BLaER1 treated with 17β-estradiol and CSF1 and Interleukin-3, amounts not matched to agents 10 nM and 100 nM (cell line): ENCODE measurements at regions not wholly inside any gene's neighbourhood (a gene's known extent, or its start where the extent isn't known, plus 50 kb on each side); places are given as distances from the start of the nearest gene placed in this dataset.
"Not testable (repeated sequence)": the region's sequence is repeated elsewhere in the genome, so short reads cannot be mapped to it uniquely, and the experiment has no call there.

Experiments
- H3K27ac ChIP-seq, 11 experiments: shearing (Covaris generic); formaldehyde crosslinking; 2 replicates each; pipeline ENCODE4 v1.8.1; 2022
- H3K27me3 ChIP-seq, 11 experiments: shearing (Covaris generic); formaldehyde crosslinking; 2 replicates each; pipeline ENCODE4 v1.8.1; 2022
- H3K36me3 ChIP-seq, 11 experiments: shearing (Covaris generic); formaldehyde crosslinking; 2 replicates each; pipeline ENCODE4 v1.8.1; 2022
- H3K4me1 ChIP-seq, 10 experiments: shearing (Covaris generic); formaldehyde crosslinking; 2 replicates each; pipeline ENCODE4 v1.8.1; 2022
- H3K4me2 ChIP-seq, 11 experiments: shearing (Covaris generic); formaldehyde crosslinking; 2 replicates each; pipeline ENCODE4 v1.8.1; 2022
- H3K4me3 ChIP-seq, 10 experiments: shearing (Covaris generic); formaldehyde crosslinking; 2 replicates each; pipeline ENCODE4 v1.8.1; 2022
- H3K9ac ChIP-seq, 11 experiments: shearing (Covaris generic); formaldehyde crosslinking; 2 replicates each; pipeline ENCODE4 v1.8.1; 2022
- H3K9me3 ChIP-seq, 11 experiments: shearing (Covaris generic); formaldehyde crosslinking; replicated peaks in 1 of 11; 2 replicates each; pipeline ENCODE4 v1.8.1; 2022
- H4K20me1 ChIP-seq, 11 experiments: shearing (Covaris generic); formaldehyde crosslinking; 2 replicates each; pipeline ENCODE4 v1.8.1; 2022
- Cebpa-rat ChIP-seq, 11 experiments: shearing (Covaris generic); IDR thresholded peaks; 2 replicates each; pipeline ENCODE4 v1.8.1; 2022

- Histone ChIP-seq H3K4me3 (no peak overlapping the region), H3K4me1 (no peaks in the 10 kb centered on the region), H3K27me3 (no peaks in the 10 kb centered on the region), H3K27ac (no peak overlapping the region), H3K36me3 (no peaks in the 10 kb centered on the region), H3K9me3 (no peaks in the 10 kb centered on the region), H3K9ac (no peak overlapping the region), H4K20me1 (no peaks in the 10 kb centered on the region), H3K4me2 (no peak overlapping the region)
- no peak for TF ChIP-seq Cebpa-rat (IDR thresholded peaks at IDR 0.05)
Measured at GRCh38 chr10:64873959-64874358, 1352.8 kb downstream of the REEP3 start.

GRCh38 chr10:64880546-64880945 is 1359.3 kb downstream of the REEP3 start:
- no peak for TF ChIP-seq Cebpa-rat (IDR thresholded peaks at IDR 0.05)
- no peaks in the 10 kb centered on the region for H3K27me3 ChIP-seq
- no peaks in the 10 kb centered on the region for H3K9me3 ChIP-seq
- H3K4me1 ChIP-seq, result no peaks in the 10 kb centered on the region
- H4K20me1 ChIP-seq, result no peaks in the 10 kb centered on the region
- H3K4me3 ChIP-seq, result no peak overlapping the region
- no peak overlapping the region for H3K27ac ChIP-seq
- no peaks in the 10 kb centered on the region for H3K36me3 ChIP-seq
- no peak overlapping the region for H3K9ac ChIP-seq
- H3K4me2 ChIP-seq, result no peak overlapping the region

- no peaks in the 10 kb centered on the region for H3K9me3 ChIP-seq
- no peaks in the 10 kb centered on the region for H3K36me3 ChIP-seq
- H3K4me2 ChIP-seq, result no peak overlapping the region
- H3K4me1 ChIP-seq, result no peaks in the 10 kb centered on the region
- no peaks in the 10 kb centered on the region for H3K27me3 ChIP-seq
- no peak overlapping the region for H3K9ac ChIP-seq
- no peak overlapping the region for H3K27ac ChIP-seq
- no peak for TF ChIP-seq Cebpa-rat (IDR thresholded peaks at IDR 0.05)
- H4K20me1 ChIP-seq, result no peaks in the 10 kb centered on the region
- no peak overlapping the region for H3K4me3 ChIP-seq
Measured at GRCh38 chr10:64881257-64881656, 1360.1 kb downstream of the REEP3 start.

GRCh38 chr10:64896582-64896981 is 1375.4 kb downstream of the REEP3 start:
- no peak for TF ChIP-seq Cebpa-rat (IDR thresholded peaks at IDR 0.05)
- Histone ChIP-seq H3K27me3 (no peaks in the 10 kb centered on the region), H3K9ac (no peak overlapping the region), H3K4me1 (no peaks in the 10 kb centered on the region), H3K4me2 (no peak overlapping the region), H3K4me3 (no peak overlapping the region), H3K27ac (no peak overlapping the region), H3K9me3 (peaks cover 0 to 8% (median 0%) of the 10 kb centered on the region in 11 experiments; a peak in 3 of 22 replicates), H3K36me3 (no peaks in the 10 kb centered on the region), H4K20me1 (no peaks in the 10 kb centered on the region)

- H3K9me3 ChIP-seq, H3K4me2 ChIP-seq, H3K4me3 ChIP-seq, H4K20me1 ChIP-seq, H3K9ac ChIP-seq, H3K27me3 ChIP-seq, H3K4me1 ChIP-seq, H3K27ac ChIP-seq, H3K36me3 ChIP-seq: not testable (repeated sequence)
Measured at GRCh38 chr10:64906311-64906710, 1385.1 kb downstream of the REEP3 start.

GRCh38 chr10:64924306-64924705 is 1403.1 kb downstream of the REEP3 start:
- H3K4me1 ChIP-seq, H3K36me3 ChIP-seq, H3K9ac ChIP-seq, H3K27me3 ChIP-seq, H3K4me3 ChIP-seq, H3K27ac ChIP-seq, H3K9me3 ChIP-seq, H3K4me2 ChIP-seq, H4K20me1 ChIP-seq: not testable (repeated sequence)

- no peaks in the 10 kb centered on the region for H3K27me3 ChIP-seq
- no peak overlapping the region for H3K27ac ChIP-seq
- no peak overlapping the region for H3K9ac ChIP-seq
- no peaks in the 10 kb centered on the region for H3K36me3 ChIP-seq
- H3K4me2 ChIP-seq, result no peak overlapping the region
- no peaks in the 10 kb centered on the region for H3K9me3 ChIP-seq
- no peak overlapping the region for H3K4me3 ChIP-seq
- TF ChIP-seq Cebpa-rat (IDR thresholded peaks at IDR 0.05), result no peak
- no peaks in the 10 kb centered on the region for H3K4me1 ChIP-seq
- no peaks in the 10 kb centered on the region for H4K20me1 ChIP-seq
Measured at GRCh38 chr10:64952042-64952441, 1430.8 kb downstream of the REEP3 start.

GRCh38 chr10:64956441-64956840 is 1435.2 kb downstream of the REEP3 start:
- Histone ChIP-seq H3K9ac (no peak overlapping the region), H3K27me3 (no peaks in the 10 kb centered on the region), H3K9me3 (no peaks in the 10 kb centered on the region), H3K27ac (no peak overlapping the region), H3K36me3 (no peaks in the 10 kb centered on the region), H4K20me1 (no peaks in the 10 kb centered on the region), H3K4me2 (no peak overlapping the region), H3K4me1 (no peaks in the 10 kb centered on the region), H3K4me3 (no peak overlapping the region)
- TF ChIP-seq Cebpa-rat (IDR thresholded peaks at IDR 0.05), result no peak

- H3K4me2 ChIP-seq, result no peak overlapping the region
- H3K36me3 ChIP-seq, result no peaks in the 10 kb centered on the region
- TF ChIP-seq Cebpa-rat (IDR thresholded peaks at IDR 0.05), result no peak
- H4K20me1 ChIP-seq, result no peaks in the 10 kb centered on the region
- no peak overlapping the region for H3K9ac ChIP-seq
- no peaks in the 10 kb centered on the region for H3K27me3 ChIP-seq
- H3K9me3 ChIP-seq, result no peaks in the 10 kb centered on the region
- H3K4me3 ChIP-seq, result no peak overlapping the region
- no peak overlapping the region for H3K27ac ChIP-seq
- no peaks in the 10 kb centered on the region for H3K4me1 ChIP-seq
Measured at GRCh38 chr10:64959116-64959515, 1437.9 kb downstream of the REEP3 start.

- Histone ChIP-seq H4K20me1 (no peaks in the 10 kb centered on the region), H3K4me2 (no peak overlapping the region), H3K4me3 (no peak overlapping the region), H3K27ac (no peak overlapping the region), H3K36me3 (no peaks in the 10 kb centered on the region), H3K27me3 (no peaks in the 10 kb centered on the region), H3K9me3 (no peaks in the 10 kb centered on the region), H3K4me1 (no peaks in the 10 kb centered on the region), H3K9ac (no peak overlapping the region)
- no peak for TF ChIP-seq Cebpa-rat (IDR thresholded peaks at IDR 0.05)
Measured at GRCh38 chr10:64959883-64960282, 1438.7 kb downstream of the REEP3 start.

- Histone ChIP-seq H3K4me3 (no peak overlapping the region), H3K9me3 (no peaks in the 10 kb centered on the region), H3K27ac (no peak overlapping the region), H4K20me1 (no peaks in the 10 kb centered on the region), H3K9ac (no peak overlapping the region), H3K4me2 (no peak overlapping the region), H3K36me3 (no peaks in the 10 kb centered on the region), H3K27me3 (no peaks in the 10 kb centered on the region), H3K4me1 (no peaks in the 10 kb centered on the region)
- no peak for TF ChIP-seq Cebpa-rat (IDR thresholded peaks at IDR 0.05)
Measured at GRCh38 chr10:64973391-64973790, 1452.2 kb downstream of the REEP3 start.
